Prostate gland (tissue), 2 donors: ENCODE measurements at regions not wholly inside any gene's neighbourhood (a gene's known extent, or its start where the extent isn't known, plus 50 kb on each side); places are given as distances from the start of the nearest gene placed in this dataset.

Experiments used
- DNase-seq: peaks from one replicate; pipeline ENCODE4 v3.0.0-alpha.2; 2019; ENCODE audit warnings: low spot score
- H3K27ac ChIP-seq, 2 donors: fragments of 200-600 bp; sonication (generic); 2 replicates each; pipeline ENCODE4 v1.5.1; 2017 to 2019
- H3K27me3 ChIP-seq: fragments of 200-600 bp; sonication (generic); replicated peaks from 2 replicates; pipeline ENCODE4 v1.5.1; 2019; ENCODE audit not compliant: insufficient read depth
- H3K36me3 ChIP-seq, 2 donors: fragments of 200-600 bp; sonication (generic); 1 replicate in 1 of 2; 2 replicates in 1 of 2; pipeline versions ENCODE4 v1.5.1 to v1.8.1; 2017 to 2019
- H3K4me1 ChIP-seq: fragments of 200-600 bp; sonication (generic); replicated peaks from 2 replicates; pipeline ENCODE4 v1.5.1; 2019
- H3K4me3 ChIP-seq, 2 donors: fragments of 200-600 bp; sonication (generic); 2 replicates each; pipeline ENCODE4 v1.5.1; 2017 to 2019
- H3K9me3 ChIP-seq: fragments of 200-600 bp; sonication (generic); 2 replicates; pipeline ENCODE4 v1.5.1; 2017
- POLR2A ChIP-seq: fragments of 450-650 bp; IDR thresholded peaks from one replicate; pipeline ENCODE4 v1.6.1; 2016; ENCODE audit warnings: antibody characterized with exemption, mild to moderate bottlenecking
- POLR2AphosphoS5 ChIP-seq: sonication (generic); formaldehyde crosslinking; IDR thresholded peaks from one replicate; pipeline ENCODE4 v1.6.1; 2017; ENCODE audit warnings: antibody characterized with exemption
- WGBS: methylation state at CpG from one replicate; pipeline ENCODE4 v1.1.5; 2018; 5-methylcytosine and 5-hydroxymethylcytosine counted together
- intact Hi-C: fragments of 100-400 bp; cut with DNase I; formaldehyde crosslinking; loops from one replicate; pipeline ENCODE4 v1.14.2; 2022
- TF ChIP-seq, protein P1 (sequence below), 4 experiments: fragments of 200-600 bp in 2 of 4; fragments of 450-650 bp in 2 of 4; sonication (generic) in 2 of 4; IDR thresholded peaks; 1 replicate in 3 of 4; 2 replicates in 1 of 4; pipeline ENCODE4 v1.5.1; 2016 to 2019; ENCODE audit warnings: antibody characterized with exemption in 4 of 4, mild to moderate bottlenecking in 2 of 4, moderate library complexity in 2 of 4

DNA sequence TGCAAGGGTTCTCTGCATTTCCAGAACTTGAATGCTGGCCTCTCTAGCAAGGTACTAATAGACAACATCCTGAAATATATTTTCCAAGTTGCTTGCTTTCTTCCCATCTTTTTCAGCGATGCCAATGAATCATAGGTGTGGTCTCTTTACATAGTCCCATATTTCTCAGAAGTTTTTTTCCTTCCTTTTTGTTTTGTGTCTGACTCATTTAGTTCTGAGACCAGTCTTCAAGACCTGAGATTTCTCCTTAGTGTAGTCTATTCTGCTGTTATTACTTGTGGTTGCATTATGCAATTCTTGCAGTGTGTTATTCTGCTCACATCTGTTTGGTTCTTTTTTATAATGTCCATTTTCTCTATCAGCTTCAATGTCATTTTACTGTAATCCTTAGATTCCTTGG lies 1265.0 kb upstream of the ALCAM start:
- 87% methylated on average over 1 of the region's 1 CpG for WGBS
- no peaks in the 10 kb centered on the region for H3K27me3 ChIP-seq
- intact Hi-C loops = no loop called here
- no peak overlapping the region for H3K27ac ChIP-seq
- DNase-seq = no peak
- H3K9me3 ChIP-seq = no peaks in the 10 kb centered on the region
- H3K36me3 ChIP-seq = no peaks in the 10 kb centered on the region
- H3K4me3 ChIP-seq = no peak overlapping the region
- H3K4me1 ChIP-seq = no peaks in the 10 kb centered on the region
- TF ChIP-seq POLR2AphosphoS5 (no peak), POLR2A (no peak)
- TF ChIP-seq, protein P1, sequence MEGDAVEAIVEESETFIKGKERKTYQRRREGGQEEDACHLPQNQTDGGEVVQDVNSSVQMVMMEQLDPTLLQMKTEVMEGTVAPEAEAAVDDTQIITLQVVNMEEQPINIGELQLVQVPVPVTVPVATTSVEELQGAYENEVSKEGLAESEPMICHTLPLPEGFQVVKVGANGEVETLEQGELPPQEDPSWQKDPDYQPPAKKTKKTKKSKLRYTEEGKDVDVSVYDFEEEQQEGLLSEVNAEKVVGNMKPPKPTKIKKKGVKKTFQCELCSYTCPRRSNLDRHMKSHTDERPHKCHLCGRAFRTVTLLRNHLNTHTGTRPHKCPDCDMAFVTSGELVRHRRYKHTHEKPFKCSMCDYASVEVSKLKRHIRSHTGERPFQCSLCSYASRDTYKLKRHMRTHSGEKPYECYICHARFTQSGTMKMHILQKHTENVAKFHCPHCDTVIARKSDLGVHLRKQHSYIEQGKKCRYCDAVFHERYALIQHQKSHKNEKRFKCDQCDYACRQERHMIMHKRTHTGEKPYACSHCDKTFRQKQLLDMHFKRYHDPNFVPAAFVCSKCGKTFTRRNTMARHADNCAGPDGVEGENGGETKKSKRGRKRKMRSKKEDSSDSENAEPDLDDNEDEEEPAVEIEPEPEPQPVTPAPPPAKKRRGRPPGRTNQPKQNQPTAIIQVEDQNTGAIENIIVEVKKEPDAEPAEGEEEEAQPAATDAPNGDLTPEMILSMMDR (IDR thresholded peaks at IDR 0.05) = no peak

DNA sequence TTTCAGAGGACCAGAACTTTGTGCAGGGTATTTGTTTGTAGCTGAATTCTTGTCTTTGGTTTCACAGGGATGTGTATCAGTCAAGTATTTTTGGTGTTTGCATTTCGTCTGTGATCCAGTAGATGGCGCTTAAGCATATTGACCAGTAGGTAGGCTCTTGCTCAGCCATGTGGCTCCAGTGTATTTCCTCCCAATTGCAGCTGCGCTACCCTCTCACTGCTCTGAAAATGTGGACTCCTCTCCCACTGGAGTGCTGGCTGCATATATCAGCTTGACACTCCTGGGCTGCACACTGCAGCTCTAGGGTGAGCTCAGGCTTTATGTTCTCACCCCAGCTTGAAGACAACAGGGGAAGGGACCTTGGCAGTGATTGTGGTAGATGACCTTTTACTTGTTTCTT lies 1264.3 kb upstream of the ALCAM start:
- Histone ChIP-seq H3K27me3 (no peaks in the 10 kb centered on the region), H3K4me1 (no peaks in the 10 kb centered on the region), H3K9me3 (no peaks in the 10 kb centered on the region), H3K4me3 (no peak overlapping the region), H3K36me3 (no peaks in the 10 kb centered on the region), H3K27ac (no peak overlapping the region)
- intact Hi-C loops = no loop called here
- TF ChIP-seq, protein P1 (IDR thresholded peaks at IDR 0.05) = no peak
- TF ChIP-seq POLR2AphosphoS5 = no peak
- TF ChIP-seq POLR2A = no peak
- WGBS = 33% methylated on average over 3 of the region's 3 CpGs
- DNase-seq = no peak

DNA sequence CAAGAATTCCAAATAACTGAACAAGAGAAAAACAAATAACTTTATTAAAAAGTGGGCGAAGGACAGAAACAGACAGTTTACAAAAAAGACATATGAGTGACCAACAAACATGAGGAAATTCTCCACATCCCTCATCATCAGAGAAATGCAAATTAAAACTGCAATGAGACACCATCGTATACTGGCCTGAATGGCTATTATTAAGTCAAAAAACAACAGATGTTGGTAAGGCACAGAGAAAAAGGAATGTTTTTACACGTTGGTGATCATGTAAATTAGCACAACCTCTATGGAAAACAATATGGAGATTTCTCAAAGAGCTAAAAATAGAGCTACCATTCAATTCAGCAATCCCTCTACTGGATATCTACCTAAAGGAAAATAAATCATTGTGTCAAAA lies 1260.4 kb upstream of the ALCAM start:
- no peaks in the 10 kb centered on the region for H3K36me3 ChIP-seq
- H3K27ac ChIP-seq = no peak overlapping the region
- no peaks in the 10 kb centered on the region for H3K9me3 ChIP-seq
- 40% methylated on average over 3 of the region's 3 CpGs for WGBS
- no peaks in the 10 kb centered on the region for H3K4me1 ChIP-seq
- TF ChIP-seq, protein P1 (IDR thresholded peaks at IDR 0.05) = no peak
- TF ChIP-seq POLR2A (no peak), POLR2AphosphoS5 (no peak)
- no peak overlapping the region for H3K4me3 ChIP-seq
- intact Hi-C loops = no loop called here
- DNase-seq = no peak
- no peaks in the 10 kb centered on the region for H3K27me3 ChIP-seq

DNA sequence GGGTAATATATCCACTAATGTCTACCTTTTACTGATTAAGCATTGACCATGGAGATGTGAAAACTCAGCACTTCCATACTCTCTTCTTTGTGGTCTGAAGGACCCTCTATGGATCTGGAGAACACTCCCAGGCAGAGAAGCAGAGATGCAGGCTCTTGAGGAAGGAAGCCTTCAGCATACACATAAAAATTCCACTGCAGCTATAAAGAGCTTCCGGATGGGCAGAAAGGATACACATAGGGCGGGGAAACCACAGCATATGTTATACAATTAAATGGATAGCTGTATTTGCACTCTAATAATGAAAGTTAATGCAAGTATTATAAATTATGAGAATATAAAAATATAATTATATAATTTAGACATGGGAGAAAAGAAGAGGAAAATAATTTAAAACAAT lies 1258.2 kb upstream of the ALCAM start:
- intact Hi-C loops = no loop called here
- Histone ChIP-seq H3K36me3 (no peaks in the 10 kb centered on the region), H3K4me1 (no peaks in the 10 kb centered on the region), H3K27me3 (no peaks in the 10 kb centered on the region), H3K9me3 (no peaks in the 10 kb centered on the region), H3K27ac (no peak overlapping the region), H3K4me3 (no peak overlapping the region)
- WGBS = 30% methylated on average over 2 of the region's 2 CpGs
- DNase-seq = no peak
- TF ChIP-seq, protein P1 (IDR thresholded peaks at IDR 0.05) = no peak
- TF ChIP-seq POLR2A (no peak), POLR2AphosphoS5 (no peak)

DNA sequence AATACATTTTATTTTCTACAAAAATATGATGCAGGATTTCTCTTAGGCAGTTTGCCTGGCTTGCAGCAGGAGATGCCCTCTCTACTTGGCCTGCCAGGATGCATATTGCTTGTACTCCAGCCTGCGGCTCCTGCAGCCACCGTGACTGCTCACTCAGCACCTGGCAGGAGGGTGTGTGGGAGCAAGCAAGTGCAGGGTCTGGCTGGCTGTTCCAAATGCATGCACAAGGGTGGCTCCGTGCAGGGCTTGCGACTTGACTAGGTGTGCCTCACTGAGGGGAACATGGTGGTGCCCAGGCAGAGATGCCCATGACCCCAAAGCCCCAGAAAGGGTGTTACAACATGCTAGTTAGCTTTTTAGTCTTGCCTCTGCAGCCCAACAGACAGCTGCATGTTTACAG lies 1240.2 kb upstream of the ALCAM start:
- intact Hi-C loops = no loop called here
- TF ChIP-seq POLR2AphosphoS5 (no peak), POLR2A (no peak)
- TF ChIP-seq, protein P1 (IDR thresholded peaks at IDR 0.05) = no peak
- Histone ChIP-seq H3K27me3 (no peaks in the 10 kb centered on the region), H3K9me3 (no peaks in the 10 kb centered on the region), H3K4me3 (no peak overlapping the region), H3K4me1 (no peaks in the 10 kb centered on the region), H3K36me3 (no peaks in the 10 kb centered on the region), H3K27ac (no peak overlapping the region)
- WGBS = 92% methylated on average over 4 of the region's 4 CpGs
- no peak for DNase-seq
